GM18951 (cell line): ENCODE measurements at regions not wholly inside any gene's neighbourhood (a gene's known extent, or its start where the extent isn't known, plus 50 kb on each side); places are given as distances from the start of the nearest gene placed in this dataset.

ENCODE experiments used
- POLR2A ChIP-seq: IDR thresholded peaks from 4 replicates; pipeline ENCODE4 v1.6.1; 2011; ENCODE audit warnings: mild to moderate bottlenecking; ENCODE audit not compliant: insufficient read length, insufficient read depth; ENCODE audit errors: extremely low read depth
- in situ Hi-C: fragments of 300-500 bp; cut with MboI; formaldehyde crosslinking; loops from one replicate; pipeline ENCODE4 v1.12.0; 2022; ENCODE audit warnings: low sequenced_read_pairs, mixed read lengths, inconsistent platforms; ENCODE audit not compliant: unreplicated experiment

GRCh38 chrX:38970074-38970473 lies 168.8 kb downstream of the MID1IP1 start:
- TF ChIP-seq POLR2A = no peak
- in situ Hi-C loops = no loop called here

GRCh38 chrX:38970845-38971244 lies 169.6 kb downstream of the MID1IP1 start:
- in situ Hi-C loops = no loop called here
- TF ChIP-seq POLR2A = no peak

GRCh38 chrX:38973322-38973721 lies 172.1 kb downstream of the MID1IP1 start:
- no peak for TF ChIP-seq POLR2A
- in situ Hi-C loops = no loop called here

- no peak for TF ChIP-seq POLR2A
- in situ Hi-C loops = no loop called here
These were observed 173.3 kb downstream of the MID1IP1 start for GRCh38 chrX:38974542-38974941.

GRCh38 chrX:38975368-38975942 lies 174.2 kb downstream of the MID1IP1 start:
- no peak for TF ChIP-seq POLR2A
- in situ Hi-C loops = loop anchor here (25.0 kb wide), 1 partner anchor 213 kb away; no protein-coding TSS in a partner anchor

GRCh38 chrX:38982370-38982769 lies 181.1 kb downstream of the MID1IP1 start:
- TF ChIP-seq POLR2A = no peak
- in situ Hi-C loops = loop anchor here (25.0 kb wide), 1 partner anchor 220 kb away; no protein-coding TSS in a partner anchor

- TF ChIP-seq POLR2A = no peak
- in situ Hi-C loops = loop anchor here (25.0 kb wide), 1 partner anchor 221 kb away; no protein-coding TSS in a partner anchor
These were observed 181.6 kb downstream of the MID1IP1 start for GRCh38 chrX:38982843-38983242.

- TF ChIP-seq POLR2A = no peak
- in situ Hi-C loops = loop anchor here (25.0 kb wide), 1 partner anchor 223 kb away; no protein-coding TSS in a partner anchor
These were observed 184.1 kb downstream of the MID1IP1 start for GRCh38 chrX:38985375-38985774.

GRCh38 chrX:38985945-38986344 lies 184.7 kb downstream of the MID1IP1 start:
- no peak for TF ChIP-seq POLR2A
- in situ Hi-C loops = loop anchor here (25.0 kb wide), 1 partner anchor 224 kb away; no protein-coding TSS in a partner anchor

GRCh38 chrX:38986586-38986985 lies 185.3 kb downstream of the MID1IP1 start:
- in situ Hi-C loops = loop anchor here (25.0 kb wide), 1 partner anchor 224 kb away; no protein-coding TSS in a partner anchor
- TF ChIP-seq POLR2A = no peak

- in situ Hi-C loops = loop anchor here (25.0 kb wide), 1 partner anchor 225 kb away; no protein-coding TSS in a partner anchor
- TF ChIP-seq POLR2A = no peak
These were observed 186.0 kb downstream of the MID1IP1 start for GRCh38 chrX:38987198-38987651.

GRCh38 chrX:38988301-38988700 lies 187.0 kb downstream of the MID1IP1 start:
- TF ChIP-seq POLR2A = no peak
- in situ Hi-C loops = loop anchor here (25.0 kb wide), 1 partner anchor 226 kb away; no protein-coding TSS in a partner anchor

GRCh38 chrX:38989076-38989475 lies 187.8 kb downstream of the MID1IP1 start:
- in situ Hi-C loops = loop anchor here (25.0 kb wide), 1 partner anchor 227 kb away; no protein-coding TSS in a partner anchor
- TF ChIP-seq POLR2A = no peak
